Uterus (tissue), 2 donors: ENCODE measurements at regions not wholly inside any gene's neighbourhood (a gene's known extent, or its start where the extent isn't known, plus 50 kb on each side); places are given as distances from the start of the nearest gene placed in this dataset.
"Not testable (repeated sequence)": the region's sequence is repeated elsewhere in the genome, so short reads cannot be mapped to it uniquely, and the experiment has no call there.

Experiments
- POLR2A ChIP-seq, 2 donors: fragments of 450-650 bp; IDR thresholded peaks; one replicate each; pipeline ENCODE4 v1.6.1; 2016; ENCODE audit warnings: antibody characterized with exemption in 2 of 2, mild to moderate bottlenecking in 1 of 2, moderate library complexity in 1 of 2
- TF ChIP-seq, protein P1 (sequence below), 4 experiments: fragments of 200-600 bp in 2 of 4; fragments of 450-650 bp in 2 of 4; sonication (generic) in 2 of 4; IDR thresholded peaks; one replicate each; pipeline ENCODE4 v1.5.1; 2016 to 2019; ENCODE audit warnings: antibody characterized with exemption in 4 of 4, mild to moderate bottlenecking in 2 of 4, moderate library complexity in 1 of 4

DNA sequence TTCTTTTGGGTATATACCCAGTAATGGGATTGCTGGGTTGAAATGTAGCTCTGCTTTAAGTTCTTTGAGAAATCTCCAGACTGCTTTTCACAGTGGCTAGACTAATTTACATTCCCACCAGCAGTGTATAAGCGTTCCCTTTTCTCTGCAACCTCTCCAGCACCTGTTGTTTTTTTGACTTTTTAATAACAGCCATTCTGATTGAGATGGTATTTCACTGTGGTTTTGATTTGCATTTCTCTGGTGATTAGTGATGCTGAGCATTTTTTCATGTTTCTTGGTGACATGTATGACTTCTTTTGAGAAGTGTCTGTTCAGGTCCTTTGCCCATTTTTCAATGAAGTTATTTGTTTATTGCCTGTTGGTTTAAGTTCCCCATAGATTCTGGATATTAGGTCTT lies 87.1 kb upstream of the TSC22D2 start:
- TF ChIP-seq POLR2A (IDR thresholded peaks at IDR 0.05): not testable (repeated sequence)
- TF ChIP-seq, protein P1, sequence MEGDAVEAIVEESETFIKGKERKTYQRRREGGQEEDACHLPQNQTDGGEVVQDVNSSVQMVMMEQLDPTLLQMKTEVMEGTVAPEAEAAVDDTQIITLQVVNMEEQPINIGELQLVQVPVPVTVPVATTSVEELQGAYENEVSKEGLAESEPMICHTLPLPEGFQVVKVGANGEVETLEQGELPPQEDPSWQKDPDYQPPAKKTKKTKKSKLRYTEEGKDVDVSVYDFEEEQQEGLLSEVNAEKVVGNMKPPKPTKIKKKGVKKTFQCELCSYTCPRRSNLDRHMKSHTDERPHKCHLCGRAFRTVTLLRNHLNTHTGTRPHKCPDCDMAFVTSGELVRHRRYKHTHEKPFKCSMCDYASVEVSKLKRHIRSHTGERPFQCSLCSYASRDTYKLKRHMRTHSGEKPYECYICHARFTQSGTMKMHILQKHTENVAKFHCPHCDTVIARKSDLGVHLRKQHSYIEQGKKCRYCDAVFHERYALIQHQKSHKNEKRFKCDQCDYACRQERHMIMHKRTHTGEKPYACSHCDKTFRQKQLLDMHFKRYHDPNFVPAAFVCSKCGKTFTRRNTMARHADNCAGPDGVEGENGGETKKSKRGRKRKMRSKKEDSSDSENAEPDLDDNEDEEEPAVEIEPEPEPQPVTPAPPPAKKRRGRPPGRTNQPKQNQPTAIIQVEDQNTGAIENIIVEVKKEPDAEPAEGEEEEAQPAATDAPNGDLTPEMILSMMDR (IDR thresholded peaks at IDR 0.05): not testable (repeated sequence)
